Sigmoid colon (tissue), 6 donors: ENCODE measurements at regions not wholly inside any gene's neighbourhood (a gene's known extent, or its start where the extent isn't known, plus 50 kb on each side); places are given as distances from the start of the nearest gene placed in this dataset.

Experiments used
- DNase-seq: peaks from one replicate; pipeline ENCODE4 v3.0.0-alpha.2; 2019
- H3K27ac ChIP-seq, 4 donors: fragments of 200-600 bp; sonication (generic); one replicate each; pipeline ENCODE4 v1.5.1; 2016 to 2019; ENCODE audit warnings: mild to moderate bottlenecking in 1 of 4
- H3K27me3 ChIP-seq, 3 donors: fragments of 200-600 bp; sonication (generic); one replicate each; pipeline ENCODE4 v1.5.1; 2019; ENCODE audit warnings: mild to moderate bottlenecking in 1 of 3
- H3K36me3 ChIP-seq, 4 donors: fragments of 200-600 bp; sonication (generic); one replicate each; pipeline ENCODE4 v1.5.1; 2016 to 2019
- H3K4me1 ChIP-seq, 4 donors: fragments of 200-600 bp; sonication (generic); one replicate each; pipeline ENCODE4 v1.5.1; 2017 to 2019
- H3K4me3 ChIP-seq, 4 donors: fragments of 200-600 bp; sonication (generic); one replicate each; pipeline ENCODE4 v1.5.1; 2017 to 2019; ENCODE audit warnings: mild to moderate bottlenecking in 2 of 4, moderate library complexity in 1 of 4
- H3K9me3 ChIP-seq, 4 donors: fragments of 200-600 bp in 3 of 4; sonication (generic) in 3 of 4; one replicate each; pipeline versions ENCODE4 v1.5.1 to v1.6.1; 2013 to 2019
- CTCF ChIP-seq, 4 experiments: fragments of 450-650 bp in 3 of 4; fragments of 200-600 bp in 1 of 4; IDR thresholded peaks; one replicate each; pipeline ENCODE4 v1.5.1; 2016 to 2019; ENCODE audit warnings: antibody characterized with exemption in 4 of 4, mild to moderate bottlenecking in 3 of 4, moderate library complexity in 2 of 4
- EP300 ChIP-seq, 4 donors: sonication (generic); formaldehyde crosslinking; IDR thresholded peaks; one replicate each; pipeline ENCODE4 v1.6.1; 2017; ENCODE audit warnings: antibody characterized with exemption in 4 of 4
- POLR2A ChIP-seq, 2 donors: fragments of 450-650 bp; IDR thresholded peaks; one replicate each; pipeline ENCODE4 v1.6.1; 2016; ENCODE audit warnings: antibody characterized with exemption in 2 of 2, mild to moderate bottlenecking in 2 of 2, moderate library complexity in 2 of 2
- POLR2AphosphoS5 ChIP-seq, 4 donors: sonication (generic); formaldehyde crosslinking; IDR thresholded peaks; one replicate each; pipeline ENCODE4 v1.6.1; 2017; ENCODE audit warnings: antibody characterized with exemption in 4 of 4
- WGBS, 2 donors: extraction: QIAGEN DNeasy Blood & Tissue Kit; methylation state at CpG; one replicate each; pipeline ENCODE4 v1.1.7; 2013; 5-methylcytosine and 5-hydroxymethylcytosine counted together
- intact Hi-C: fragments of 100-400 bp; cut with DNase I; formaldehyde crosslinking; loops from one replicate; pipeline ENCODE4 v1.15.1; 2023
- donor health status: healthy with polysubstance abuse.
- donor health status: healthy.

DNA sequence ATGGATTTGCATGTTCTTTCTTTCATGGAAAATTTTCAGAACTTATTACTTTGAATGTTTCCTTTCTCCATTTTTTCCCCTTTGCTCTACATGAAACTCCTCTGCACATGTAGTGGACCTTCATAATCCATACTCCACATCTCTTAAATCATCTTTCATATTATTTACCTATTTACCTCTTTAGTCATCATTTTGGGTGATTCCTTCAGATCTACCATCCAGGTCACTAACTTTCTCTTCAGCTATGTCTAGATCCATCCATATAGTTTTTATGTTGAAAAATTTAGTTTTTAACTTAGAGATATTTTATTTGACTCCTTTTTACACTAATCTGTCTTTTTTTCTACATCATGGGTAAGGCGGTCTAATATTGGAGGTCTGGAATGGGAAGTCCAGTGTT, 586.6 kb downstream of the NR2F1-AS1 start:
- Histone ChIP-seq H3K27ac (no peak overlapping the region), H3K4me1 (peaks cover 0 to 20% (median 11%) of the 10 kb centered on the region in 4 donors), H3K9me3 (peaks cover 0 to 12% (median 0%) of the 10 kb centered on the region in 4 donors), H3K27me3 (no peaks in the 10 kb centered on the region), H3K36me3 (no peaks in the 10 kb centered on the region), H3K4me3 (no peak overlapping the region)
- no peak for DNase-seq
- TF ChIP-seq CTCF (IDR thresholded peaks at IDR 0.05) (no peak), EP300 (IDR thresholded peaks at IDR 0.05) (no peak), POLR2A (IDR thresholded peaks at IDR 0.05) (no peak), POLR2AphosphoS5 (IDR thresholded peaks at IDR 0.05) (no peak)
- intact Hi-C loops: no loop called here
- 95 to 98% methylated on average over 1 of the region's 1 CpG for WGBS, 2 donors

GRCh38 chr5:92992073-92992472, 588.9 kb downstream of the NR2F1-AS1 start:
- peaks cover 0 to 12% (median 0%) of the 10 kb centered on the region in 4 donors for H3K9me3 ChIP-seq
- no peak overlapping the region for H3K27ac ChIP-seq
- no peak overlapping the region for H3K4me3 ChIP-seq
- H3K27me3 ChIP-seq: no peaks in the 10 kb centered on the region
- intact Hi-C loops: no loop called here
- no peaks in the 10 kb centered on the region for H3K36me3 ChIP-seq
- no peak for DNase-seq
- no peak for TF ChIP-seq EP300 (IDR thresholded peaks at IDR 0.05)
- TF ChIP-seq CTCF (IDR thresholded peaks at IDR 0.05): no peak
- TF ChIP-seq POLR2A (IDR thresholded peaks at IDR 0.05): no peak
- no peak for TF ChIP-seq POLR2AphosphoS5 (IDR thresholded peaks at IDR 0.05)
- peaks cover 0 to 20% (median 11%) of the 10 kb centered on the region in 4 donors for H3K4me1 ChIP-seq

GRCh38 chr5:92991581-92992067, 589.4 kb downstream of the NR2F1-AS1 start:
- WGBS, 2 donors: 30 to 46% methylated on average over 3 of the region's 3 CpGs
- Histone ChIP-seq H3K36me3 (no peaks in the 10 kb centered on the region), H3K4me3 (no peak overlapping the region), H3K4me1 (peaks cover 0 to 20% (median 11%) of the 10 kb centered on the region in 4 donors), H3K9me3 (peaks cover 0 to 12% (median 0%) of the 10 kb centered on the region in 4 donors), H3K27me3 (no peaks in the 10 kb centered on the region), H3K27ac (no peak overlapping the region)
- intact Hi-C loops: no loop called here
- TF ChIP-seq POLR2A (IDR thresholded peaks at IDR 0.05) (no peak), CTCF (IDR thresholded peaks at IDR 0.05) (no peak), EP300 (IDR thresholded peaks at IDR 0.05) (no peak), POLR2AphosphoS5 (IDR thresholded peaks at IDR 0.05) (no peak)
- no peak for DNase-seq

- Histone ChIP-seq H3K4me1 (peaks cover 0 to 20% (median 11%) of the 10 kb centered on the region in 4 donors), H3K36me3 (no peaks in the 10 kb centered on the region), H3K4me3 (no peak overlapping the region), H3K27me3 (no peaks in the 10 kb centered on the region), H3K9me3 (peaks cover 0 to 12% (median 0%) of the 10 kb centered on the region in 4 donors), H3K27ac (no peak overlapping the region)
- TF ChIP-seq EP300 (IDR thresholded peaks at IDR 0.05) (no peak), POLR2AphosphoS5 (IDR thresholded peaks at IDR 0.05) (no peak), CTCF (IDR thresholded peaks at IDR 0.05) (no peak), POLR2A (IDR thresholded peaks at IDR 0.05) (no peak)
- intact Hi-C loops: no loop called here
- no peak for DNase-seq
- 12 to 56% methylated on average over 6 of the region's 6 CpGs for WGBS, 2 donors
Measured at GRCh38 chr5:92990771-92991170, 590.2 kb downstream of the NR2F1-AS1 start.

DNA sequence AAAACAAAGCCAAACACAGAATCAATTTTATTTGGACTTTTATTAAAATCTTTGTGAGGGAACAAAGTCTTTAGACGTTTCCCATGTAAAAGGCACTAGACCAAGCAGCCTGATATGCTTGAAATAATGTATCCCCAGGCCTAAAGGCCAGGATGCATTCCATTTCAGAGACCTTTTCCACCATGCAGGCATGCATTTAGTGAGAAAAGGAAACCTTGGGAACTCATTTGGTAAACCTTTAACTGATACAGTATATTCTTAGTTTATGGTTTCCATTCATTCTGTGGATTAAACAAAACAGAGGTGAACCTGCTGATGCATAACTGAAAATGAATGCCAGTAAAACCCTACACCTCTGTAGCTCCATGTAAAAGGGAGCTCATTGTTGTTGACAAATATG, 600.0 kb downstream of the NR2F1-AS1 start:
- Histone ChIP-seq H3K27ac (no peak overlapping the region), H3K4me1 (no peaks in the 10 kb centered on the region), H3K4me3 (no peak overlapping the region), H3K36me3 (no peaks in the 10 kb centered on the region), H3K27me3 (no peaks in the 10 kb centered on the region), H3K9me3 (no peaks in the 10 kb centered on the region)
- WGBS, 2 donors: 24 to 58% methylated on average over 1 of the region's 1 CpG
- no peak for DNase-seq
- intact Hi-C loops: no loop called here
- TF ChIP-seq CTCF (IDR thresholded peaks at IDR 0.05): no peak
- TF ChIP-seq EP300 (IDR thresholded peaks at IDR 0.05): no peak
- no peak for TF ChIP-seq POLR2AphosphoS5 (IDR thresholded peaks at IDR 0.05)
- no peak for TF ChIP-seq POLR2A (IDR thresholded peaks at IDR 0.05)
